Erythroblast (primary cell): ENCODE measurements at regions not wholly inside any gene's neighbourhood (a gene's known extent, or its start where the extent isn't known, plus 50 kb on each side); places are given as distances from the start of the nearest gene placed in this dataset.

Source experiments
- GATA1 ChIP-seq: IDR thresholded peaks from 2 replicates; pipeline ENCODE4 v1.6.1; 2011; ENCODE audit warnings: low read depth, mild to moderate bottlenecking, control low read depth, low read length, moderate library complexity
- POLR2A ChIP-seq: IDR thresholded peaks from 2 replicates; pipeline ENCODE4 v1.6.1; 2011; ENCODE audit warnings: mild to moderate bottlenecking, low read length

- TF ChIP-seq POLR2A = no peak
- no peak for TF ChIP-seq GATA1
These were observed 1343.3 kb upstream of the GJE1 start for GRCh38 chr6:140789466-140789865.
